ENCODE measurements at regions not wholly inside any gene's neighbourhood (a gene's known extent, or its start where the extent isn't known, plus 50 kb on each side); places are given as distances from the start of the nearest gene placed in this dataset.

- no peak for DNase-seq (ENCODE audit: low spot score)
Observed at GRCh38 chr22:47374901-47375575, 612.6 kb downstream of the TBC1D22A start.

GRCh38 chr22:47374273-47374771, 611.9 kb downstream of the TBC1D22A start:
- no peak for DNase-seq (ENCODE audit: low spot score)

GRCh38 chr22:47373648-47374272, 611.3 kb downstream of the TBC1D22A start:
- no peak for DNase-seq (ENCODE audit: low spot score)

- DNase-seq (ENCODE audit: low spot score), result no peak
Observed at GRCh38 chr22:47372596-47373385, 610.3 kb downstream of the TBC1D22A start.

GRCh38 chr22:47372111-47372581, 609.7 kb downstream of the TBC1D22A start:
- DNase-seq (ENCODE audit: low spot score), result no peak

GRCh38 chr22:47371263-47372090, 609.0 kb downstream of the TBC1D22A start:
- no peak for DNase-seq (ENCODE audit: low spot score)

GRCh38 chr22:47370448-47371262, 608.2 kb downstream of the TBC1D22A start:
- DNase-seq (ENCODE audit: low spot score), result no peak

- DNase-seq (ENCODE audit: low spot score), result no peak
Observed at GRCh38 chr22:47369431-47370015, 607.1 kb downstream of the TBC1D22A start.

- DNase-seq (ENCODE audit: low spot score), result no peak
Observed at GRCh38 chr22:47369020-47369419, 606.6 kb downstream of the TBC1D22A start.

- no peak for DNase-seq (ENCODE audit: low spot score)
Observed at GRCh38 chr22:47367993-47368945, 605.8 kb downstream of the TBC1D22A start.

GRCh38 chr22:47367107-47367690, 604.7 kb downstream of the TBC1D22A start:
- DNase-seq (ENCODE audit: low spot score), result no peak

GRCh38 chr22:47366026-47366767, 603.7 kb downstream of the TBC1D22A start:
- DNase-seq (ENCODE audit: low spot score), result no peak

GRCh38 chr22:47361247-47361646, 598.8 kb downstream of the TBC1D22A start:
- DNase-seq (ENCODE audit: low spot score), result no peak

- no peak for DNase-seq (ENCODE audit: low spot score)
Observed at GRCh38 chr22:47357493-47357892, 595.0 kb downstream of the TBC1D22A start.

- no peak for DNase-seq (ENCODE audit: low spot score)
Observed at GRCh38 chr22:47357086-47357485, 594.6 kb downstream of the TBC1D22A start.

GRCh38 chr22:47356511-47357011, 594.1 kb downstream of the TBC1D22A start:
- DNase-seq (ENCODE audit: low spot score), result no peak

GRCh38 chr22:47355776-47356510, 593.5 kb downstream of the TBC1D22A start:
- DNase-seq (ENCODE audit: low spot score), result no peak

Data from putamen (tissue), 1 donor.